ENCODE measurements at regions not wholly inside any gene's neighbourhood (a gene's known extent, or its start where the extent isn't known, plus 50 kb on each side); places are given as distances from the start of the nearest gene placed in this dataset.
"Not testable (repeated sequence)": the region's sequence is repeated elsewhere in the genome, so short reads cannot be mapped to it uniquely, and the experiment has no call there.

DNA sequence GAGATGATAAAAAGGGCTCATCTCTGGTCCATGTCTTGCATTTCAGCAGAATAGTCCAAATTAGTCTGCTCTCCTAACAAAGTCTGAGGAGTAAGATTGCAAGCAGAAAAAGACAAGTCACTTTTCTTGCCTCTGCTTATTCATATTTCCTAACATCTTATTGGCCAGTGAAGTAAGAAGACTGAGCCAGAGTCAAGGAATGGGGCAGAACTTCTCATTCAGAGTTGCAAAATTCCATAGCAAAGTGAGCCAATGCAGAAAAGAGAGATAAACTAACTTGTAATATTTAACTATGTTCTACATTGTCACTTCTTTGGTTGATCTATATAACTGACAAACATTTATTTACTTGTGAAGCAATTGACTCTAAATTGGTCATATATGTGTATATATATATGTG lies 2304.0 kb downstream of the ARAP2 start:
- DNase-seq (ENCODE audit: low read depth), result no peak
- TF ChIP-seq, protein P1, sequence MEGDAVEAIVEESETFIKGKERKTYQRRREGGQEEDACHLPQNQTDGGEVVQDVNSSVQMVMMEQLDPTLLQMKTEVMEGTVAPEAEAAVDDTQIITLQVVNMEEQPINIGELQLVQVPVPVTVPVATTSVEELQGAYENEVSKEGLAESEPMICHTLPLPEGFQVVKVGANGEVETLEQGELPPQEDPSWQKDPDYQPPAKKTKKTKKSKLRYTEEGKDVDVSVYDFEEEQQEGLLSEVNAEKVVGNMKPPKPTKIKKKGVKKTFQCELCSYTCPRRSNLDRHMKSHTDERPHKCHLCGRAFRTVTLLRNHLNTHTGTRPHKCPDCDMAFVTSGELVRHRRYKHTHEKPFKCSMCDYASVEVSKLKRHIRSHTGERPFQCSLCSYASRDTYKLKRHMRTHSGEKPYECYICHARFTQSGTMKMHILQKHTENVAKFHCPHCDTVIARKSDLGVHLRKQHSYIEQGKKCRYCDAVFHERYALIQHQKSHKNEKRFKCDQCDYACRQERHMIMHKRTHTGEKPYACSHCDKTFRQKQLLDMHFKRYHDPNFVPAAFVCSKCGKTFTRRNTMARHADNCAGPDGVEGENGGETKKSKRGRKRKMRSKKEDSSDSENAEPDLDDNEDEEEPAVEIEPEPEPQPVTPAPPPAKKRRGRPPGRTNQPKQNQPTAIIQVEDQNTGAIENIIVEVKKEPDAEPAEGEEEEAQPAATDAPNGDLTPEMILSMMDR (IDR thresholded peaks at IDR 0.05; ENCODE audit: control insufficient read depth, extremely low read depth, insufficient read depth), result no peak
- H3K4me3 ChIP-seq (ENCODE audit: low read depth, low read length), result no peak overlapping the region

DNA sequence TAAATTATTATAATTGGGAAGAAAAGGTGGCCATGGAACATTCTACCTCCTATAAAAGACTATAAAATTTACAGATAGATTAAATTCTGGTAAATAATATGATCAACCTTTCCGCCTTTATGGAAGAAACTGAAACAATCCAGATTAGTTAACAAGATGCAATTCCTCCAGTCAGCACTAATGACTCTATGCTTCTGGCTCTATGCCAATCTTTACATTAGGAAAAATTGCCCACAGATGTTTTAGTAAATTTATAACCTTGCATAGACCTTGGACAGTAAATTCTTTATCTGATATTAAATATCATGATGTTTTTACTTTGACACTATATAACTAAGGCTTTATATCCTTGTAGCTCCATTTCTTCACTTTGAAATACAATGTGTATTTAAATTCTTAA lies 2302.5 kb downstream of the ARAP2 start:
- H3K4me3 ChIP-seq (ENCODE audit: low read depth, low read length), result no peak overlapping the region
- TF ChIP-seq, protein P1 (IDR thresholded peaks at IDR 0.05; ENCODE audit: control insufficient read depth, extremely low read depth, insufficient read depth), result no peak
- no peak for DNase-seq (ENCODE audit: low read depth)

DNA sequence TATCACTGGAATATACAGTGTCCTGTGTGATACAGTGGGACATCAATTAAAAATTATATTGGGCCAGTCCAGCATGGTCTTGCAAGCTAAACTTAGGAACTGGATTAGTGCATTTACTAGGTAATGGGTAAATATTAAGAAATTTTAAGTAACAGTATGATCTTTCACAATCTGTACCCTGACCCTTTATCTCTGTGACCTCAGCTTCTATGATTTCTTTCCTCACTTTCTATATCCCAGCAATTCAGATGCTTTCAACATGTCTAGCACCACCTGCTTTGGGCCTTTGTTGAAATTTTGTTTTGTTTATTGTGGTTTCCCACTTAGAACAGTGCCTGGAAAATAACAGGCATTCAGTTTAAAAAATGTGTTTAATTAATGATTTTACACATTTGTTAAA lies 2295.4 kb downstream of the ARAP2 start:
- TF ChIP-seq, protein P1 (IDR thresholded peaks at IDR 0.05; ENCODE audit: control insufficient read depth, extremely low read depth, insufficient read depth), result no peak

DNA sequence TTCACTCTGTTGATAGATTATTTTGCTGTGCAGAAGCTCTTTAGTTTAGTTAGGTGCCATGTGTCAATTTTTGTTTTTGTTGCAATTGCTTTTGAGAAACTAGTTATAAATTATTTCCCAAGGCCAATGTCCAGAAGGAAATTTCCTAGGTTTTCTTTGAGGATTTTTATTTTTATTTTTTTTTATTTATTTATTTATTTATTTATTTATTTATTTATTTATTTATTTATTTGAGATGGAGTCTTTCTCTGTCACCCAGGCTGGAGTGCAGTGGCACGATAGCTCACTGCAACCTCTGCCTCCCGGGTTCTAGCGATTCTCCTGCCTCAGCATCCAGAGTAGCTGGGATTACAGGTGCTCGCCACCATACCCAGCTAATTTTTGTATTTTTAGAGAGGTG lies 2290.5 kb downstream of the ARAP2 start:
- DNase-seq (ENCODE audit: low read depth); H3K4me3 ChIP-seq (ENCODE audit: low read depth, low read length): not testable (repeated sequence)

More for the DNA sequence above, 2295.4 kb downstream of the ARAP2 start:
- no peak for DNase-seq (ENCODE audit: low read depth)
- H3K4me3 ChIP-seq (ENCODE audit: low read depth, low read length), result no peak overlapping the region

DNA sequence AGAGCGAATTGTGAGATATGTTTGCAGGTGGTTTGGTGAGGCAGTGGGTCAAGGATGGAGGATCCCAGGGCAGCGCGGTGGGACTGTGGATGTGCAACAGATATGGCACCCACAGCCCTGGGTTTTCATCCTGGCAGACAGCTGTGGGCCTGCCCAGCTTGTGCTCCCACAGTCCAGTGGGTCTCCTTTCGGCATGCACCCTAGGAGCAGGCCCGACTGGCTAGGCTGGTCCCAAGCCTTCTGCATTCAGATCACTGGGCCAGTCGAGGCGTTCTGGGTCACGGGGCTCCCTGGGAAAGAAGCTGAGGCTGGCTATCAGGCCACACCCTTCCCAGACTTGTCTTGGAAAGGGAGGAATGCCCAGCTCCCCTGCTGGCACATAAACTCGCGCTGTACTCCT lies 2289.6 kb downstream of the ARAP2 start:
- no peak for DNase-seq (ENCODE audit: low read depth)
- TF ChIP-seq, protein P1 (IDR thresholded peaks at IDR 0.05; ENCODE audit: control insufficient read depth, extremely low read depth, insufficient read depth), result no peak
- no peak overlapping the region for H3K4me3 ChIP-seq (ENCODE audit: low read depth, low read length)

DNA sequence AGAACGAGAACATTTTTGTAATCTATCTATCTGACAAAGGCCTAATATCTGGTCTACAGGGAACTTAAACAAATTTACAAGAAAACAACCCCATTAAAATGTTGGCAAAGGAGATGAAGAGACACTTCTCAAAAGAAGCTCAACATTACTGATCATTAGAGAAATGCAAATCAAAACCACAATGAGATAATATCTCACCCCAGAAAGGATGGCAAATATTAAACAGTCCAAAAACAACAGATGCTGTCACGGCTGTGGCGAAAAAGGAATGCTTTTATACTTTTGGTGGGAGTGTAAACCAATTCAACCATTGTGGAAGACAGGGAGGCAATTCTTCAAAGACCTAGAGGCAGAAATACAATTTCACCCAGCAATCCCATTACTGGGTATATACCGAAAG lies 2284.8 kb downstream of the ARAP2 start:
- no peak overlapping the region for H3K4me3 ChIP-seq (ENCODE audit: low read depth, low read length)
- DNase-seq (ENCODE audit: low read depth), result no peak
- TF ChIP-seq, protein P1 (IDR thresholded peaks at IDR 0.05; ENCODE audit: control insufficient read depth, extremely low read depth, insufficient read depth), result no peak

DNA sequence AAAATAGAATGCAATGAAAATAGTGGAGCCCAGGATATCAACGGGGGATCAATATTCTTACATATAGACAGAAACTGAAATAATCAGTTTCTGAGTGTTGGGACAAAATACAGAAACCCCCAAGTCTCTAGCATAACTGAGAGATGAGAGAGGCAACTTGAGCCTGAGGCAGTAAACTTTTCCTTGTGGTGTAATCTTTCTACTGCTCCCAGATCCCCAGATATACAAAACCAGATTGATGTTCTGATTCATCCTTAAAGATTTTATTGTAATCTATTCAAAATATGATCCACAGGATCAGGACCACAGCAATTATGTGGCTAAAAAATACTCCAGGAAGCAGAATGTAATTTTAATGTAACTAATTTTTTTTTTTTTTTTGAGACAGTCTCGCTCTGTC lies 2282.6 kb downstream of the ARAP2 start:
- H3K4me3 ChIP-seq (ENCODE audit: low read depth, low read length), result no peak overlapping the region
- TF ChIP-seq, protein P1 (IDR thresholded peaks at IDR 0.05; ENCODE audit: control insufficient read depth, extremely low read depth, insufficient read depth), result no peak
- no peak for DNase-seq (ENCODE audit: low read depth)

Data from LNCaP clone FGC (cell line).